ENCODE measurements at regions not wholly inside any gene's neighbourhood (a gene's known extent, or its start where the extent isn't known, plus 50 kb on each side); places are given as distances from the start of the nearest gene placed in this dataset.

- DNase-seq = no peak
Observed at GRCh38 chr4:23324021-23324690, 565.7 kb downstream of the PPARGC1A start.

- DNase-seq = no peak
Observed at GRCh38 chr4:23323436-23323835, 566.4 kb downstream of the PPARGC1A start.

- DNase-seq = no peak
Observed at GRCh38 chr4:23322732-23323131, 567.1 kb downstream of the PPARGC1A start.

GRCh38 chr4:23320931-23321587 is 568.8 kb downstream of the PPARGC1A start:
- DNase-seq = no peak

- no peak for DNase-seq
Observed at GRCh38 chr4:23312686-23313085, 577.2 kb downstream of the PPARGC1A start.

GRCh38 chr4:23311983-23312382 is 577.9 kb downstream of the PPARGC1A start:
- no peak for DNase-seq

GRCh38 chr4:23305026-23305425 is 584.8 kb downstream of the PPARGC1A start:
- DNase-seq = no peak

- no peak for DNase-seq
Observed at GRCh38 chr4:23298371-23298770, 591.5 kb downstream of the PPARGC1A start.

GRCh38 chr4:23297327-23297726 is 592.5 kb downstream of the PPARGC1A start:
- DNase-seq = no peak

GRCh38 chr4:23291139-23291538 is 598.4 kb downstream of the GBA3 start:
- no peak for DNase-seq

GRCh38 chr4:23290656-23291055 is 597.9 kb downstream of the GBA3 start:
- no peak for DNase-seq

GRCh38 chr4:23279377-23279986 is 586.7 kb downstream of the GBA3 start:
- DNase-seq = no peak

GRCh38 chr4:23278845-23279244 is 586.1 kb downstream of the GBA3 start:
- no peak for DNase-seq

- DNase-seq = no peak
Observed at GRCh38 chr4:23276076-23276475, 583.3 kb downstream of the GBA3 start.

GRCh38 chr4:23269566-23269965 is 576.8 kb downstream of the GBA3 start:
- no peak for DNase-seq

- no peak for DNase-seq
Observed at GRCh38 chr4:23268072-23268771, 575.5 kb downstream of the GBA3 start.

GRCh38 chr4:23266401-23266800 is 573.7 kb downstream of the GBA3 start:
- DNase-seq = no peak

GRCh38 chr4:23260511-23260910 is 567.8 kb downstream of the GBA3 start:
- DNase-seq = no peak

- DNase-seq = no peak
Observed at GRCh38 chr4:23245203-23245832, 552.6 kb downstream of the GBA3 start.

GRCh38 chr4:23242962-23243361 is 550.2 kb downstream of the GBA3 start:
- no peak for DNase-seq

- no peak for DNase-seq
Observed at GRCh38 chr4:23241408-23241807, 548.7 kb downstream of the GBA3 start.

- no peak for DNase-seq
Observed at GRCh38 chr4:23238848-23239247, 546.1 kb downstream of the GBA3 start.

GRCh38 chr4:23237771-23238170 is 545.0 kb downstream of the GBA3 start:
- no peak for DNase-seq

Data from activated T-cell treated with anti-CD3 and anti-CD28 coated beads for 4 hours (primary cell).